Mesothelial cell of epicardium (in vitro differentiated cells): ENCODE measurements at regions not wholly inside any gene's neighbourhood (a gene's known extent, or its start where the extent isn't known, plus 50 kb on each side); places are given as distances from the start of the nearest gene placed in this dataset.

Experiments
- DNase-seq, 2 experiments: peaks; one replicate each; pipeline ENCODE4 v3.0.0; 2021; ENCODE audit warnings: low spot score in 2 of 2; ENCODE audit not compliant: unreplicated experiment in 2 of 2
- H3K27ac Mint-ChIP-seq: 2 replicates; pipeline ENCODE4 v1.8.0; 2021; ENCODE audit warnings: mixed read lengths
- H3K27me3 Mint-ChIP-seq: 2 replicates; pipeline ENCODE4 v1.8.0; 2021; ENCODE audit warnings: low read depth, mixed read lengths
- H3K36me3 Mint-ChIP-seq: 2 replicates; pipeline ENCODE4 v1.8.0; 2021; ENCODE audit warnings: mixed read lengths
- H3K4me1 Mint-ChIP-seq: 2 replicates; pipeline ENCODE4 v1.8.0; 2021; ENCODE audit warnings: mixed read lengths
- H3K4me3 Mint-ChIP-seq: 2 replicates; pipeline ENCODE4 v1.8.0; 2021; ENCODE audit warnings: mild to moderate bottlenecking, moderate library complexity, mixed read lengths
- H3K9me3 Mint-ChIP-seq: 2 replicates; pipeline ENCODE4 v1.8.0; 2021; ENCODE audit warnings: mixed read lengths
- TF ChIP-seq, protein P1 (sequence below): fragments of 200-600 bp; sonication (generic); IDR thresholded peaks from one replicate; pipeline ENCODE4 v1.5.0; 2021; ENCODE audit warnings: antibody characterized with exemption; ENCODE audit not compliant: unreplicated experiment

DNA sequence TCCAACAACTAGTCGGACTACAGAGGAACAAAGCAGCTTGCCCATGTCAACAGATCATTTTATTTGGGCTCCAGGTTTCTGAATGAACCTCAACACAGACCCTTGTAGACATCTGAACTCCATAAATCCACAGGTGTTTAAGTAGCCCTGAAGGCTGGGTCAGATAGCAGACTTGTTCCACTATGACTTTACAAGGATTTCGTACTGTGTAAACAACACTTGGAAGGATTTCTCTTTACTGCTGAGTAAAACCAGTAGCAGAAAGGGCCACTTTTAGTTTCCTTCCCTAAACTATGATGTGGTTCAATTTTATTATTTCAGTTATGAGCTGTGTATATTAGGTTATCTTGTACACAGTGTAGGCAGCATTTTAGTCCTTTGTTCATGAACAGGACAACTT, 316.4 kb upstream of the ADGRL2 start:
- Mint-ChIP-seq H3K36me3 (peaks cover 6% of the 10 kb centered on the region), H3K4me1 (no peaks in the 10 kb centered on the region), H3K27ac (no peak overlapping the region), H3K4me3 (no peak overlapping the region), H3K27me3 (peaks cover 3% of the 10 kb centered on the region), H3K9me3 (peaks cover 11% of the 10 kb centered on the region)
- no peak for DNase-seq
- TF ChIP-seq, protein P1, sequence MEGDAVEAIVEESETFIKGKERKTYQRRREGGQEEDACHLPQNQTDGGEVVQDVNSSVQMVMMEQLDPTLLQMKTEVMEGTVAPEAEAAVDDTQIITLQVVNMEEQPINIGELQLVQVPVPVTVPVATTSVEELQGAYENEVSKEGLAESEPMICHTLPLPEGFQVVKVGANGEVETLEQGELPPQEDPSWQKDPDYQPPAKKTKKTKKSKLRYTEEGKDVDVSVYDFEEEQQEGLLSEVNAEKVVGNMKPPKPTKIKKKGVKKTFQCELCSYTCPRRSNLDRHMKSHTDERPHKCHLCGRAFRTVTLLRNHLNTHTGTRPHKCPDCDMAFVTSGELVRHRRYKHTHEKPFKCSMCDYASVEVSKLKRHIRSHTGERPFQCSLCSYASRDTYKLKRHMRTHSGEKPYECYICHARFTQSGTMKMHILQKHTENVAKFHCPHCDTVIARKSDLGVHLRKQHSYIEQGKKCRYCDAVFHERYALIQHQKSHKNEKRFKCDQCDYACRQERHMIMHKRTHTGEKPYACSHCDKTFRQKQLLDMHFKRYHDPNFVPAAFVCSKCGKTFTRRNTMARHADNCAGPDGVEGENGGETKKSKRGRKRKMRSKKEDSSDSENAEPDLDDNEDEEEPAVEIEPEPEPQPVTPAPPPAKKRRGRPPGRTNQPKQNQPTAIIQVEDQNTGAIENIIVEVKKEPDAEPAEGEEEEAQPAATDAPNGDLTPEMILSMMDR = no peak

- no peak for DNase-seq
- peaks cover 4% of the 10 kb centered on the region for H3K4me1 Mint-ChIP-seq
- peaks cover 7% of the 10 kb centered on the region for H3K27me3 Mint-ChIP-seq
- no peaks in the 10 kb centered on the region for H3K36me3 Mint-ChIP-seq
- TF ChIP-seq, protein P1 = no peak
- no peaks in the 10 kb centered on the region for H3K9me3 Mint-ChIP-seq
- no peak overlapping the region for H3K4me3 Mint-ChIP-seq
- H3K27ac Mint-ChIP-seq = no peak overlapping the region
Measured at GRCh38 chr1:81478219-81478618, 322.5 kb upstream of the ADGRL2 start.

- DNase-seq = no peak
- no peak overlapping the region for H3K4me3 Mint-ChIP-seq
- no peaks in the 10 kb centered on the region for H3K9me3 Mint-ChIP-seq
Measured at GRCh38 chr1:81477710-81478109, 323.0 kb upstream of the ADGRL2 start.

DNA sequence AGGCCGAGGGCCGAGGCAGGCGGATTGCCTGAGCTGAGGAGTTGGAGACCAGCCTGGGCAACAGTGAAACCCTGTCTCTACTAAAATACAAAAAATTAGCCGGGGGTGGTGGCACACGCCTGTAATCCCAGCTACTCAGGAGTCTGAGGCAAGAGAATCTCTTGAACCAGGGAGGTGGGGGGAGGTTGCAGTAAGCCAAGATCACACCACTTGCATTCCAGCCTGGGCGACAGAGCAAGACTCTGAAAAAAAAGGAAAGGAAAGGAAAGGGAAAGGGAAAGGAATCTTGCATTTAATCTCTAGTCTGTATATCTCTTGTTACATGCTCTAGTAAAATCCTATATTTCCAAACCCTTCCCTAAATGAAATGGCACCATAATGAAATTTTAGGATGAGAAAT, 328.3 kb upstream of the ADGRL2 start:
- Mint-ChIP-seq H3K4me1 (no peaks in the 10 kb centered on the region), H3K27ac (no peak overlapping the region)
- TF ChIP-seq, protein P1 = no peak

More at GRCh38 chr1:81477710-81478109, 323.0 kb upstream of the ADGRL2 start:
- peaks cover 7% of the 10 kb centered on the region for H3K27me3 Mint-ChIP-seq
- no peak overlapping the region for H3K27ac Mint-ChIP-seq
- no peaks in the 10 kb centered on the region for H3K36me3 Mint-ChIP-seq
- H3K4me1 Mint-ChIP-seq = peaks cover 4% of the 10 kb centered on the region
- TF ChIP-seq, protein P1 = no peak

DNA sequence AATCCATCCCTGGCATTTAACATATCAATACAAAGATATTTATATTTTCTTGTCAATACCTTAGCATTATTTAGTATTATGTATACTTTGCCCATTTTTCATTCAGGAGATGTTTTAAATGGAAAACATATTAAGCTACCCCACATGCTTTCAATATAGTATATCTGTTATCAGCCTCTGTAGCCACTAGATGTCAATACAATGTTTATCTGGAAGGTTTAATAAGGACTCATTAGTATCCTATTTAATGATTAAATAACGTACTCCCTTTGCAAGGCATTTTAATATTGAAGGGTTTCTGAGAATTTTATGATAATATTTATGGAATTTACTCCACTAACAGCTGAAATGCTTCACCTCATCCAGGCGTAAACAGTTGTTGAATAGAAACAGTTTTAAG, 329.5 kb upstream of the ADGRL2 start:
- TF ChIP-seq, protein P1 = no peak
- Mint-ChIP-seq H3K27ac (no peak overlapping the region), H3K4me1 (no peaks in the 10 kb centered on the region), H3K9me3 (no peaks in the 10 kb centered on the region), H3K36me3 (no peaks in the 10 kb centered on the region), H3K4me3 (no peak overlapping the region), H3K27me3 (no peaks in the 10 kb centered on the region)
- no peak for DNase-seq

More for the DNA sequence above, 328.3 kb upstream of the ADGRL2 start:
- no peaks in the 10 kb centered on the region for H3K27me3 Mint-ChIP-seq
- DNase-seq = no peak
- no peaks in the 10 kb centered on the region for H3K9me3 Mint-ChIP-seq
- no peak overlapping the region for H3K4me3 Mint-ChIP-seq
- H3K36me3 Mint-ChIP-seq = no peaks in the 10 kb centered on the region

- Mint-ChIP-seq H3K27me3 (no peaks in the 10 kb centered on the region), H3K4me1 (no peaks in the 10 kb centered on the region), H3K9me3 (no peaks in the 10 kb centered on the region), H3K4me3 (no peak overlapping the region), H3K27ac (no peak overlapping the region), H3K36me3 (no peaks in the 10 kb centered on the region)
- DNase-seq = no peak
- TF ChIP-seq, protein P1 = no peak
Measured at GRCh38 chr1:81470275-81470674, 330.5 kb upstream of the ADGRL2 start.
